K562 (cell line): ENCODE measurements at regions not wholly inside any gene's neighbourhood (a gene's known extent, or its start where the extent isn't known, plus 50 kb on each side); places are given as distances from the start of the nearest gene placed in this dataset.

Source experiments
- ATAC-seq: fragments of 200-7000 bp; cut with Tn5 transposase; 3 replicates; pipeline ENCODE4 v1.9.1; 2020; ENCODE audit warnings: moderate library complexity
- BruUV-seq: library from RNA; stranded (reverse); fragments of 400-500 nt; replicated peaks from 2 replicates; lab custom pipeline; 2021; lab: Mats Ljungman, UMichigan
- CTCF ChIA-PET: fragments of 300-600 bp; formaldehyde crosslinking; extraction: SDS; loops from one replicate; lab custom pipeline; 2021; ENCODE audit warnings: low intra/inter-chr PET ratio; lab: Yijun Ruan, JAX
- POLR2A ChIA-PET: fragments of 300-600, 350-650 bp; sonication (Branson Sonifier 250); formaldehyde crosslinking; extraction: SDS; loops from one replicate; lab custom pipeline; 2021; ENCODE audit warnings: antibody characterized with exemption, inconsistent platforms; lab: Yijun Ruan, JAX
- DNase-seq, 4 experiments: peaks; one replicate each; pipeline versions ENCODE4 v3.0.0 to v3.0.0-alpha.2; 2011 to 2018; ENCODE audit warnings: low spot score in 3 of 4, mixed read lengths in 3 of 4; ENCODE audit errors: extremely low read depth in 1 of 4
- FAIRE-seq: peaks from 2 replicates; lab custom pipeline; 2011; peaks lifted over from hg19 to GRCh38; lab: Jason Lieb, UNC
- H2AFZ ChIP-seq: 2 replicates; pipeline ENCODE4 v1.6.0; 2011; ENCODE audit warnings: low read depth, low read length, control low read depth, inconsistent platforms
- H3K27ac ChIP-seq: fragments of 200-600 bp; 3 replicates; pipeline ENCODE4 v1.8.0; 2011; ENCODE audit warnings: low read depth, mild to moderate bottlenecking, control low read depth, inconsistent platforms, low read length, moderate library complexity, mixed read lengths; ENCODE audit errors: extremely low read depth
- H3K27me3 ChIP-seq, 2 experiments: fragments of 300-600 bp in 1 of 2; 2 replicates in 1 of 2; 3 replicates in 1 of 2; pipeline versions ENCODE4 v1.6.0 to v1.8.0; 2011; ENCODE audit warnings: inconsistent platforms in 2 of 2, low read length in 2 of 2, mild to moderate bottlenecking in 1 of 2, mixed read lengths in 1 of 2, moderate library complexity in 1 of 2; ENCODE audit not compliant: control insufficient read depth in 2 of 2, insufficient read depth in 2 of 2
- H3K36me3 ChIP-seq: fragments of 300-600 bp; 3 replicates; pipeline ENCODE4 v1.8.0; 2011; ENCODE audit warnings: mild to moderate bottlenecking, low read length, inconsistent platforms; ENCODE audit not compliant: control insufficient read depth, insufficient read depth
- H3K4me1 ChIP-seq, 2 experiments: fragments of 200-600 bp in 1 of 2; replicated peaks in 1 of 2; 2 replicates in 1 of 2; 3 replicates in 1 of 2; pipeline versions ENCODE4 v1.5.1 to v1.8.0; 2011; ENCODE audit warnings: inconsistent platforms in 2 of 2, low read length in 2 of 2, mild to moderate bottlenecking in 1 of 2, mixed read lengths in 1 of 2, moderate library complexity in 1 of 2; ENCODE audit not compliant: control insufficient read depth in 2 of 2, insufficient read depth in 2 of 2
- H3K4me2 ChIP-seq: 2 replicates; pipeline ENCODE4 v1.6.1; 2011; ENCODE audit warnings: low read length, control low read depth, inconsistent platforms, mixed read lengths; ENCODE audit not compliant: insufficient read depth
- H3K4me3 ChIP-seq: fragments of 200-600 bp; sonication (generic), shearing (Covaris generic); 2 replicates; pipeline ENCODE4 v1.5.1; 2016; ENCODE audit warnings: control low read depth, inconsistent platforms
- H3K79me2 ChIP-seq: fragments of 200-600 bp; 3 replicates; pipeline ENCODE4 v1.8.0; 2011; ENCODE audit warnings: low read length, inconsistent platforms; ENCODE audit not compliant: control insufficient read depth, insufficient read depth
- H3K9ac ChIP-seq, 2 experiments: 2 replicates each; pipeline versions ENCODE4 v1.6.0 to v1.6.1; 2011; ENCODE audit warnings: low read depth in 2 of 2, low read length in 2 of 2, control low read depth in 1 of 2, inconsistent platforms in 1 of 2, mild to moderate bottlenecking in 1 of 2, mixed read lengths in 1 of 2; ENCODE audit not compliant: insufficient read depth in 1 of 2
- H3K9me1 ChIP-seq: one replicate; pipeline ENCODE4 v1.6.0; 2011; ENCODE audit warnings: inconsistent platforms, mild to moderate bottlenecking, low read length, moderate library complexity; ENCODE audit not compliant: control insufficient read depth, insufficient read depth
- H3K9me3 ChIP-seq: replicated peaks from 2 replicates; pipeline ENCODE4 v1.5.1; 2011; ENCODE audit warnings: low read depth, low read length, inconsistent platforms; ENCODE audit not compliant: control insufficient read depth, insufficient read depth
- H4K20me1 ChIP-seq: replicated peaks from 2 replicates; pipeline ENCODE4 v1.6.1; 2011; ENCODE audit warnings: low read length, inconsistent platforms, mixed read lengths; ENCODE audit not compliant: control insufficient read depth, insufficient read depth
- CCNT2 ChIP-seq: IDR thresholded peaks from 2 replicates; pipeline ENCODE4 v1.6.1; 2011; ENCODE audit warnings: borderline replicate concordance, low read depth, mild to moderate bottlenecking, moderate library complexity, mixed read lengths, low read length; ENCODE audit not compliant: insufficient read length; ENCODE audit errors: extremely low read depth
- CHAMP1 ChIP-seq: fragments of 450-650 bp; IDR thresholded peaks from 2 replicates; pipeline ENCODE4 v1.6.1; 2016; ENCODE audit warnings: mild to moderate bottlenecking
- CREB1 ChIP-seq, 2 experiments: sonication (generic) in 1 of 2; formaldehyde crosslinking in 1 of 2; IDR thresholded peaks; 2 replicates each; pipeline versions ENCODE4 v1.6.1 to v1.8.0; 2012 to 2022; ENCODE audit warnings: inconsistent platforms in 1 of 2, mild to moderate bottlenecking in 1 of 2, missing genetic modification reagents in 1 of 2, moderate library complexity in 1 of 2
- GABPB1 ChIP-seq: sonication (generic); formaldehyde crosslinking; IDR thresholded peaks from 2 replicates; pipeline ENCODE4 v1.8.0; 2022; ENCODE audit warnings: mild to moderate bottlenecking, missing genetic modification reagents
- MLX ChIP-seq, 2 experiments: fragments of 450-650 bp in 1 of 2; sonication (generic) in 1 of 2; formaldehyde crosslinking; conservative IDR thresholded peaks; 2 replicates each; pipeline versions ENCODE4 v1.4.0 to v1.8.1; 2020 to 2022; ENCODE audit warnings: mild to moderate bottlenecking in 1 of 2, missing genetic modification reagents in 1 of 2
- RBM15 ChIP-seq: fragments of 200-400 bp; formaldehyde crosslinking; IDR thresholded peaks from 2 replicates; pipeline ENCODE4 v1.6.1; 2018; ENCODE audit warnings: mild to moderate bottlenecking, low read length, moderate library complexity; ENCODE audit not compliant: insufficient read depth
- SAP30 ChIP-seq: fragments of 200-600 bp; sonication (generic); IDR thresholded peaks from 2 replicates; pipeline ENCODE4 v1.6.1; 2012; ENCODE audit warnings: borderline replicate concordance, low read depth, mild to moderate bottlenecking, moderate library complexity, low read length, control low read depth, inconsistent platforms; ENCODE audit not compliant: insufficient read depth, poor library complexity, severe bottlenecking
- ZNF121 ChIP-seq: sonication (generic); formaldehyde crosslinking; conservative IDR thresholded peaks from 2 replicates; pipeline ENCODE4 v1.8.0; 2022; ENCODE audit warnings: missing genetic modification reagents
- ZNF23 ChIP-seq: fragments of 250-450 bp; sonication (Bioruptor Pico); IDR thresholded peaks from 2 replicates; pipeline ENCODE4 v1.4.0; 2020; ENCODE audit warnings: mild to moderate bottlenecking
- WGBS: fragments of 100-300 bp; shearing (Covaris generic); methylation state at CpG from one replicate; pipeline ENCODE4 v1.1.6; 2016; ENCODE audit warnings: low coverage, mixed read lengths; ENCODE audit not compliant: insufficient coverage; ENCODE audit errors: missing lambda C conversion rate; 5-methylcytosine and 5-hydroxymethylcytosine counted together
- in situ Hi-C: fragments of 300-500 bp; cut with MboI; formaldehyde crosslinking; loops from 4 replicates; pipeline ENCODE4 v1.15.0; 2018; ENCODE audit warnings: inconsistent platforms, mixed read lengths
- intact Hi-C: fragments of 100-400 bp; cut with micrococcal nuclease; formaldehyde crosslinking; loops from 2 replicates; pipeline ENCODE4 v1.14.2; 2022

GRCh38 chr7:31254926-31255325 lies 85.6 kb downstream of the NEUROD6 start (continued):
- TF ChIP-seq MLX (CRISPR knock-in tag; conservative IDR thresholded peaks at IDR 0.05): no peak
- no peak for TF ChIP-seq CREB1 (IDR thresholded peaks at IDR 0.05)
- TF ChIP-seq CREB1 (CRISPR knock-in tag; IDR thresholded peaks at IDR 0.05): no peak
- no peak for TF ChIP-seq CHAMP1

GRCh38 chr7:31253532-31253931 lies 87.0 kb downstream of the NEUROD6 start:
- no TSS peak for BruUV-seq
- Histone ChIP-seq H3K4me1 (no peaks in the 10 kb centered on the region), H3K36me3 (no peaks in the 10 kb centered on the region), H3K4me2 (no peak overlapping the region), H3K79me2 (no peaks in the 10 kb centered on the region), H2AFZ (no peak overlapping the region), H3K27ac (no peak overlapping the region), H3K9me3 (no peaks in the 10 kb centered on the region), H3K9ac (no peak overlapping the region), H3K27me3 (0 out of 5 replicates have a peak, but pooled peaks cover 0 to 4% of the 10 kb centered on the region in 2 experiments), H3K4me3 (no peak overlapping the region), H3K9me1 (no peaks in the 10 kb centered on the region), H4K20me1 (no peaks in the 10 kb centered on the region)
- ATAC-seq: no peak
- WGBS: 0% methylated on average over 4 of the region's 4 CpGs
- intact Hi-C loops (no loop called here), in situ Hi-C loops (no loop called here)
- ChIA-PET CTCF (no interaction called here), POLR2A (no interaction called here)
- TF ChIP-seq CCNT2 (no peak), RBM15 (no peak), ZNF121 (no peak), GABPB1 (CRISPR knock-in tag) (no peak), SAP30 (no peak), ZNF23 (CRISPR knock-in tag) (no peak)
- DNase-seq: no peak
- no peak for FAIRE-seq
